Mucosa of descending colon (tissue), 3 donors: ENCODE measurements at regions not wholly inside any gene's neighbourhood (a gene's known extent, or its start where the extent isn't known, plus 50 kb on each side); places are given as distances from the start of the nearest gene placed in this dataset.
A peak's percentile ranks its signal among the peaks of the same experiment; 100 is the strongest.

Source experiments
- ATAC-seq: fragments of 200-7000 bp; cut with Tn5 transposase; one replicate; pipeline ENCODE4 v1.9.1; 2020; ENCODE audit warnings: mild to moderate bottlenecking, moderate library complexity
- DNase-seq, 3 donors: peaks; one replicate each; pipeline ENCODE4 v3.0.0-alpha.2; 2020
- H3K36me3 ChIP-seq: fragments of 200-600 bp; one replicate; pipeline ENCODE4 v1.8.0; 2021; ENCODE audit warnings: low read depth, mild to moderate bottlenecking
- H3K4me1 ChIP-seq: fragments of 200-600 bp; one replicate; pipeline ENCODE4 v1.8.0; 2021; ENCODE audit warnings: low read depth, mild to moderate bottlenecking
- H3K4me3 ChIP-seq: fragments of 200-600 bp; one replicate; pipeline ENCODE4 v1.8.0; 2021; ENCODE audit warnings: mild to moderate bottlenecking
- H3K9me3 ChIP-seq: fragments of 200-600 bp; one replicate; pipeline ENCODE4 v1.8.0; 2021; ENCODE audit warnings: mild to moderate bottlenecking
- intact Hi-C, 2 donors: fragments of 100-400 bp; cut with DNase I in 1 of 2; cut with micrococcal nuclease in 1 of 2; formaldehyde crosslinking; loops; one replicate each; pipeline versions ENCODE4 v1.11.0 to v1.11.1; 2022; cut with DNase I, micrococcal nuclease
- TF ChIP-seq, protein P1 (sequence below): fragments of 200-600 bp; IDR thresholded peaks from one replicate; pipeline ENCODE4 v1.8.0; 2022; ENCODE audit warnings: antibody characterized with exemption, mild to moderate bottlenecking
- donor health status: DM: no; HTN: no; CAD: no; lungs with moderate emphysema.
- donor health status: DM: no; HTN: no; CAD: no.
- donor health status: DM: no; HTN: yes; CAD: no.

DNA sequence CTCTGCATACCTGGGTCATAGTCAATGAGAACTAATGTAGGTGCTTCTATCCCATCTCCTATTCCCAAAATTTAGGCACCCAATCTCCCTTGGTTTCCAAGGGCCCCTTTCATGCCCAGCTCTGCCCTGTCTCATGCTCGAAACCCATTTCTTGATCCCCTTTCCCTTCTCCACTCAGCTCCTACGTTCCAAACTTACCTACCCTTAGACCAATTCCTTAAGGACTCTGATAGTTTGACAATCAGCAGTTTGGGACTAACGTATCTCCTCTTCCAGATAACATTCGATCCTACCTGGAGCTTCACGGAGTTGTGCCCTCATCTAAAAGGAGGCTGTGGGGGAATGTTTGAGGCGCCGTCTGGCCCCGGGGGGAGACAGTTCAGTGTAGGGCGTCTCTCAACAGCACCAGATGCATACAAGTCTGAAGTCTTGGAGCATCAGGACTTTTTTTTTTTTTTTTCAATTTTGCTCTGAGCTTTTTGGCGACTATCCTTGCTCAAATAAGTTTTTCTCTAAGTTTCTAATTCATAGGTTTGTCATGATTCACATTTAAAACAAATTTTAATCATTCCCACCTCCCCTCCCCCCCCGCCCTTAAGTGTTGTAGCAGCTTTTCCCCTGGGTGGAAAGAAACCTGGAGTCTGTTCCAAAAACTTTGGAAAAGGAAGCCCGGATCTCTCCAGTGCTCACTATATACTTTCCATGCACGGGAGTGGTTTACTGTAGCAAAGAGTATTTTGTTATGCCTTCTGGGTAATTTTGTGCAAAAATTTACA is 141.2 kb upstream of the LGALSL start:
- intact Hi-C loops, result loop anchor here in 1 of 2 donors (5.0 kb wide), 1 partner anchor 261 kb away; no protein-coding TSS in a partner anchor
- no peaks in the 10 kb centered on the region for H3K36me3 ChIP-seq
- H3K4me1 ChIP-seq, result peaks cover 6% of the 10 kb centered on the region
- H3K9me3 ChIP-seq, result no peaks in the 10 kb centered on the region
- TF ChIP-seq, protein P1, sequence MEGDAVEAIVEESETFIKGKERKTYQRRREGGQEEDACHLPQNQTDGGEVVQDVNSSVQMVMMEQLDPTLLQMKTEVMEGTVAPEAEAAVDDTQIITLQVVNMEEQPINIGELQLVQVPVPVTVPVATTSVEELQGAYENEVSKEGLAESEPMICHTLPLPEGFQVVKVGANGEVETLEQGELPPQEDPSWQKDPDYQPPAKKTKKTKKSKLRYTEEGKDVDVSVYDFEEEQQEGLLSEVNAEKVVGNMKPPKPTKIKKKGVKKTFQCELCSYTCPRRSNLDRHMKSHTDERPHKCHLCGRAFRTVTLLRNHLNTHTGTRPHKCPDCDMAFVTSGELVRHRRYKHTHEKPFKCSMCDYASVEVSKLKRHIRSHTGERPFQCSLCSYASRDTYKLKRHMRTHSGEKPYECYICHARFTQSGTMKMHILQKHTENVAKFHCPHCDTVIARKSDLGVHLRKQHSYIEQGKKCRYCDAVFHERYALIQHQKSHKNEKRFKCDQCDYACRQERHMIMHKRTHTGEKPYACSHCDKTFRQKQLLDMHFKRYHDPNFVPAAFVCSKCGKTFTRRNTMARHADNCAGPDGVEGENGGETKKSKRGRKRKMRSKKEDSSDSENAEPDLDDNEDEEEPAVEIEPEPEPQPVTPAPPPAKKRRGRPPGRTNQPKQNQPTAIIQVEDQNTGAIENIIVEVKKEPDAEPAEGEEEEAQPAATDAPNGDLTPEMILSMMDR, result no peak
- ATAC-seq, result no peak
- no peak overlapping the region for H3K4me3 ChIP-seq
- no peak for DNase-seq

DNA sequence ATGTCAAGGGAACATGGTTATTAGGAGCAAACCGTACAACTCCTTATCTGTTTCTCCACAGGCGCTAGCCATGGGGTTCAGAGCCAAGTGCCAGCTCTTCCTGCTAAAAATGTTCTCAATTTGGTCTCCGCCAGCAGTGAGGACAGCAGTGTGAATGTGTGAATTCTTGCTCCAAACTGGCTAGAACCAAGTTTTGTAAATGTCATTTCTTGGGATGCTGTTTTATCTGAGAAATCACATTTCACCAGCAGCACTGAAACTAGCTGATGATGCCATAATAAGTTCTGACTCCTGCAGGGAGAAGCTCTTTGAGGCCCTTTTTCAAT is 140.6 kb upstream of the LGALSL start:
- DNase-seq (no peak), ATAC-seq (no peak)
- intact Hi-C loops, result loop anchor here in 1 of 2 donors (5.0 kb wide), 1 partner anchor 261 kb away; no protein-coding TSS in a partner anchor
- H3K4me1 ChIP-seq, result peaks cover 6% of the 10 kb centered on the region
- H3K9me3 ChIP-seq, result no peaks in the 10 kb centered on the region
- H3K4me3 ChIP-seq, result no peak overlapping the region
- no peaks in the 10 kb centered on the region for H3K36me3 ChIP-seq
- TF ChIP-seq, protein P1, result no peak

DNA sequence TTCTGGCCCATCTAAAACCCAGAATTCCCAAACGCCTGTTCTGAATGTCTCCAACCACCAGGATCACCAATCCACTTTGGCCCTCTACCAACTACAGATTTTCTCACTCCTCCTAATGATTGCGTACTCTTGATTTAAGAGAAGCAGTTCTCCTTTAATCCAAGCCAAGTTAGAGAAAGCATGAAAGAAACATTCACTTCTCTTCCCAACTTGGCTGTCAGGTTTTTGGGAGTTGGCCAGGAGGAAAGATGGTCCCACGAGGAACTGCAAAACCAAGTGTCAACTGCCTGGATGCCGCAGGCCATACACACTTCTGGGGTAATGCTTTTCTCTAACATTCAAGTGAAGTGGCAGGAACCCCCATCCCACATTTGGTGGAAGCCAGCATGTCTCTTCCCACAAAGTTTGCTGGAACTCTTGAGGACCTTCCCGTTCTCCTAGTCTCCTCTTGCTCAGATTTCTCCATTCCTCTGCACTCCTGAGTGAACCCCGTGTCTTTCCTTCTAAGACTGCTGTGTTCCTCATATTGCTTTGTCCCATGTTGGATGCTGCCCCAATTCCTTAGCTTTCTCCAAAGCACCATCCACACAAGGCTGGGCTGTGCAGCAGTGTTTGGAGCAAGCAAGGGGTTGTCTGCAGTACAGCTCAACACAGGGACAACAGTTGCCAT is 138.5 kb upstream of the LGALSL start:
- H3K4me1 ChIP-seq, result peaks cover 6% of the 10 kb centered on the region
- intact Hi-C loops, result no loop called here
- TF ChIP-seq, protein P1, result no peak
- ATAC-seq (no peak), DNase-seq (no peak)
- H3K4me3 ChIP-seq, result no peak overlapping the region
- no peaks in the 10 kb centered on the region for H3K9me3 ChIP-seq
- no peaks in the 10 kb centered on the region for H3K36me3 ChIP-seq

DNA sequence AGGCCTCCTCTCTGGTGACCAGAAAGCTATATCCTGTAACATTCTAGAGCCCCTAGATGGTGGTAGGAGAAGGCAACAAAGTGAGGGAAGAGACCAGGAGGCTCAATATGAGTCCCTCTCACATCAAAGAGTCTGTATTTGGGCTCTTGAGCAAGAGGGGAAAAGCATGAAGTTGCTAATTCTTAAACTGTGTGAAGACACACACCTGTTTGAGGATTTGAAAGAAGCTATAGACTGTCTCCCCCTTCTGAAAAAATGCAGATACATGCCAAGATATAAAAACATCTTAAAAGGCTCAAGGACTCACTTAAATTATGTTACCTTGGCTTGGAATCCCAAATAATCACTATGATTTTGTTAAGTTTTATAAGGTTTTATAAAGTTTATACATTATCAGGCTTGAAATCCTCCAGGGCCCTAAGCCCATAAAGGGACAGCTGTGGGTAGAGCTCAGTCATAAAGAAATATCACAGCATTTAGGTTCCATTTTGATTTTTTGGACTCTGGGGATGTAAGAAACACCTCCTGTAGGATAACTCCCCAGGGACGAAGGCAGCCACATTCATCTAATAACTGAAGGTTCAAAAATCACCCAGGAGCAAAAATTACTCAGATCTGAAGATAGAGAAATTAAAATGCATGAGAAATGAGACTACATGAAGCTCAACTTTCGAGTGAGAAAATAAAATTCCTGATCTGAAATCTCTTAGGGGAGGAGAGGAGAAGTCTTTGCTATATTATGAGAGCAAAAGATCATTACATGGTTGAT is 136.1 kb upstream of the LGALSL start:
- TF ChIP-seq, protein P1, result no peak
- H3K4me3 ChIP-seq, result no peak overlapping the region
- intact Hi-C loops, result no loop called here

DNA sequence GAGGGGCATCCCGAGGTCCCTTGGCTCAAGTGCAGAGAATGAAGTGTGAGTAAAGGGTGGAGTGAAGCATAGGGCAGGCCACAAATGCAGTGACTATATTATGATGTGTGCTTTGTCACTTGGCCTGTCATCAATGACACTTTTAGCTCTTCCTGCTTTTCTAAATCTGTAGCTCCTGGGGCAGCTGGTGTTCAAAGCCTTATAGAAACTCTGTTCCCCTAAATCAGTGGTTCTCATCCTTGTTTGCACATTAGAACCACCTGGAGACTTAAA is 135.6 kb upstream of the LGALSL start:
- intact Hi-C loops, result no loop called here
- H3K4me3 ChIP-seq, result no peak overlapping the region
- no peaks in the 10 kb centered on the region for H3K4me1 ChIP-seq
- DNase-seq (no peak), ATAC-seq (peak; percentile 32)
- H3K9me3 ChIP-seq, result peaks cover 3% of the 10 kb centered on the region
- no peaks in the 10 kb centered on the region for H3K36me3 ChIP-seq
- TF ChIP-seq, protein P1, result no peak

More for the DNA sequence above, 136.1 kb upstream of the LGALSL start:
- no peak for ATAC-seq
- DNase-seq, result no peak
- H3K4me1 ChIP-seq, result no peaks in the 10 kb centered on the region
- peaks cover 3% of the 10 kb centered on the region for H3K9me3 ChIP-seq
- no peaks in the 10 kb centered on the region for H3K36me3 ChIP-seq
